Neural cell (in vitro differentiated cells): ENCODE measurements at regions not wholly inside any gene's neighbourhood (a gene's known extent, or its start where the extent isn't known, plus 50 kb on each side); places are given as distances from the start of the nearest gene placed in this dataset.

Source experiments
- CTCF ChIP-seq: fragments of 450-650 bp; IDR thresholded peaks from 2 replicates; pipeline ENCODE4 v1.5.1; 2014; ENCODE audit warnings: antibody characterized with exemption, mild to moderate bottlenecking, moderate library complexity; ENCODE audit not compliant: poor library complexity, severe bottlenecking
- EP300 ChIP-seq: fragments of 450-650 bp; conservative IDR thresholded peaks from 2 replicates; pipeline ENCODE4 v1.6.1; 2014; ENCODE audit warnings: antibody characterized with exemption, mild to moderate bottlenecking, moderate library complexity; ENCODE audit not compliant: poor library complexity, severe bottlenecking
- EZH2 ChIP-seq: fragments of 200-600, 300-800 bp; shearing (Covaris generic), sonication (generic); IDR thresholded peaks from 2 replicates; pipeline ENCODE4 v1.6.1; 2014; ENCODE audit warnings: antibody characterized with exemption, low read length, borderline replicate concordance, mild to moderate bottlenecking; ENCODE audit not compliant: insufficient read depth, poor library complexity, severe bottlenecking
- RAD21 ChIP-seq: fragments of 450-650 bp; conservative IDR thresholded peaks from 2 replicates; pipeline ENCODE4 v1.6.1; 2014; ENCODE audit warnings: antibody characterized with exemption, mild to moderate bottlenecking, moderate library complexity
- REST ChIP-seq: IDR thresholded peaks from 2 replicates; pipeline ENCODE4 v1.6.1; 2012; ENCODE audit warnings: borderline replicate concordance
- TAF1 ChIP-seq: IDR thresholded peaks from 2 replicates; pipeline ENCODE4 v1.6.1; 2012; ENCODE audit warnings: low read depth

- TF ChIP-seq CTCF (no peak), EP300 (no peak), REST (no peak), EZH2 (no peak), TAF1 (no peak), RAD21 (no peak)
Measured at GRCh38 chr1:37148663-37149062, 114.3 kb upstream of the GRIK3 start.
